Endothelial cell of hepatic sinusoid (primary cell): ENCODE measurements at regions not wholly inside any gene's neighbourhood (a gene's known extent, or its start where the extent isn't known, plus 50 kb on each side); places are given as distances from the start of the nearest gene placed in this dataset.
"Not testable (repeated sequence)": the region's sequence is repeated elsewhere in the genome, so short reads cannot be mapped to it uniquely, and the experiment has no call there.

Source experiments
- in situ Hi-C: cut with HindIII; loops from 2 replicates; pipeline ENCODE4 v1.10.0; 2017; ENCODE audit warnings: low sequenced_read_pairs

DNA sequence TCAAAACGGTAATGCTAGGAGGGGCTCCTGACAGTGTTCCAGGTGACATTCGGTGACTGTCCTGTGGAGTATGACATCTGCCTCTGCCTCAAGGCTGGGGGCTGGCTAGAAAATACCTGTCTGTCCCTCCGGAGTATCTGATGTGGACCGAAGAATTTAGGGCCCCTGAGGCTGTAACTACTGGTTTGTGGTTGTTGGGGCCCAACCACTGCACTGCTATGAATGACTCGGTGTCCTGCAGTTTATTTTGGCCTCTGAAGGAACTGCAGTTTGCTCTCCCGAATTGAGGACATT, 198.9 kb upstream of the CAND1 start:
- in situ Hi-C loops, result loop anchor here (5.0 kb wide), 1 partner anchor 82 kb away; no protein-coding TSS in a partner anchor

DNA sequence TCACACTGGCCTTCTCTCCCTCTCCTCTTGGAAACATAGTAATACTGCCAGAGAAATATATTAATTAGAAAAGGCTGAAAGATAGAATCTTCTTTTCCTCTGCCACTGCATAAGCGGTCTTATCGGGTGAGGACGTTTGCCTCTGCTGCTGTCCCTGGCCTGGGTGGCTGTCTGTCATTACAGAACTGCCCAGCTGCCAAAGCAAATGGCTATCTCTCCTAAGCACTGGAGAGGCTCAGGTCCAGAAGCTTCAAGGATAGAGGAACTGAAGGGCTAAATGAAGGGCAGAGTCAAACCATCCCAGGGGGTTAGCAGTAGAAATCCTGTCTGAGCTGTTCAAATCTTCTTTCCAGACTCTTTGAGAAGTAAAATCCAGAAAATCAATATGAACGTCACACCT, 198.6 kb upstream of the CAND1 start:
- in situ Hi-C loops, result loop anchor here (5.0 kb wide), 1 partner anchor 82 kb away; no protein-coding TSS in a partner anchor

DNA sequence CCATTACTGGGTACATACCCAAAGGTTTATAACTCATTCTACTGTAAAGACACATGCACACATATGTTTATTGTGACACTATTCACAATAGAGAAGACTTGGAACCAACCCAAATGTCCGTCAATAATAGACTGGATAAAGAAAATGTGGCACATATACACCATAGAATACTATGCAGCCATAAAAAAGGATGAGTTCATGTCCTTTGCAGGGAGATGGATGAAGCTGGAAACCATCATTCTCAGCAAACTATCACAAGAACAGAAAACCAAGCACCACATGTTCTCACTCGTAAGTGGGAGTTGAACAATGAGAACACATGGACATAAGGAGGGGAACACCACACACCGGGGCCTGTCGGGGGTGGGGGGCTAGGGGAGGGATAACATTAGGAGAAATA, 196.9 kb upstream of the CAND1 start:
- in situ Hi-C loops, result loop anchor here (5.0 kb wide), 1 partner anchor 80 kb away; no protein-coding TSS in a partner anchor

DNA sequence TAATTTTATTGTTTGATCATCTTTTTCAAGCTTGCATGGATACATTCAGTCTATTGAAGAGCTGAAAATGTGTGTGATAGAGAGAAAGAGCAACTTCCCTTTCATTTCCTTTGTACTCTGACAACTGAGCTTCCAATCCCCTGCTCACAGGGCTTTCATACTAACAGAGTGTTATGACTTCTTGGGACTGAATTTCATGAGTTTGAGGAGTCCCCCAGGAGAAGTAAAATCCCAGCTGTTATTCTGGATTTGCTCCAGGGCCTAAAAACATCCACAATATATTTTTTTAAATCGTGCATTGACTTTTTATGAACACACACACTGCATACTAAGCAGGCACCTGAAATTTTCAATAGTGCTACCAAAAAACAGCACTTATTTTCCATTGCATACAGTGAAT, 195.8 kb upstream of the CAND1 start:
- in situ Hi-C loops, result loop anchor here (5.0 kb wide), 1 partner anchor 79 kb away; no protein-coding TSS in a partner anchor

DNA sequence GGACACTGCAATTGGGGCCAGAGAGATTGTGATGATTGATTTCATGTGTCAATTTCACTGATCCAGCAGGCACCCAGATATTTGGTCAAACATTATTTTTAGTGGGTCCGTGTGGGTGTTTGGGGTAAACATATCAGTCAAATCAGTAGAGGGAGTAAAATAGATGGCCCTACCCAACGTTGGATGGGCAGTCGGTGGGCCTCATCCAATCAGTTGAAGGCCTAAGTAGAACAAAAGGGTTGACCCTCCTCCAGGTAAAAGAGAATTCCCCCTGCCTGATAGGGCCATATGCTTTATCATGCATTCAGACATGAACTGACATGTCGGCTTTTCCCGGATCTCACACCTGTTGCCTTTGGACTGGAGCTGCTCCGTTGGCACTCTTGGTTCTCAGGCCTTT, 195.1 kb upstream of the CAND1 start:
- in situ Hi-C loops, result loop anchor here (5.0 kb wide), 1 partner anchor 78 kb away; no protein-coding TSS in a partner anchor

DNA sequence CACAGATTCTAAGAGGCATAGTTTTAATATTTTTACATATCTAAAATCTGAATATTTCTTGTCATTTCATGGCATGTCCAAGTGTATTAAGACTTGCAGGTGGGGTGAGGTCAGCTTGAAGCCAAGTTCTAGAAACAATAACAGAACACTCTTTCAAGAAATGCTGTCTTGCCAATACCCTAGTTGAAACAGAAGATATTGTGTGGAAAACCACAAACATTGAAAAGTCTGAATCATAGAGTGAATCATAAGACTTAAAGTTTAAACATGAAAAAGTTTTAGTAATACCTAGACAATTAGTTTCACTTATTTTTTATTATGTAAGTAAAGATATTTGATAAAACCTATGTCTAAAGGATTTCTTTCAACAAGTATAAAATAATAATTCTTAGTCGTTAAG, 191.5 kb upstream of the CAND1 start:
- in situ Hi-C loops, result no loop called here

DNA sequence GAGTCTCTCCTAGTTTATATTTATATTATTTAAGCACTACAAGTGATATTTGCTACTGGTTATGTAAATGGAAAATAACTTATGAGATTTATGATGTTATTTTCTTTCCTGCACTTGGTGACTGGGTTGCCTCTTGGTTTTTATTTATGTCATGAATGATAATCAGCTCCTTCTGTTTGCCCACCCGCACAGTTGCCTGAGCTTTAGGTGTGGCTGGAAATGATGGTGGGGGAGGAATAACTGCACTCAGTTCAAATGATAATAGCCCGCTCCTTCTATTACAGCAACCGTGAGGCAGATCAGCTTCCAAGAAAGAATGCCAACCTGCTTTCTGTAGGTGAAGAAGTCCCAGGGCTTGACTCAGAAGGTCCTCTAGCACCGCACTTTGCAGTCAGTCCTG, 190.2 kb upstream of the CAND1 start:
- in situ Hi-C loops, result no loop called here

DNA sequence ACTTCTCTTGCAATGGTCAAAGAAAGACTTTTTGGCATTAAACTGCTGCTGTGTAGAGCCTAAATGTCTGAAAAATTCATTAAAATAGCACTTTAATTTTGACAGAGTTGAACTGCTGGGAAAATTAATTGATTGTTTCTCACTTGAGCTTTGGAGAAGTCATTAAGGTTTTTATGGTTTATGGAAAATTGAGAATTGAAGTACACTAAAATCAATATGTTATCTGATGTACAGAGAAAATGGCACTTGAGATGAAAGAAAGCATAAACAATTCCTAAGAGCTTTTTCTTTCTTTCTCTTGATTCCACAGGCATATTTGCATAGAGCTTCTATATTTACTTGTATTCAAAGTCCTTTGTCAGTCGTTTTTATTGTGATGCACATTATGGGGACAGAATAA, 188.5 kb upstream of the CAND1 start:
- in situ Hi-C loops, result no loop called here

DNA sequence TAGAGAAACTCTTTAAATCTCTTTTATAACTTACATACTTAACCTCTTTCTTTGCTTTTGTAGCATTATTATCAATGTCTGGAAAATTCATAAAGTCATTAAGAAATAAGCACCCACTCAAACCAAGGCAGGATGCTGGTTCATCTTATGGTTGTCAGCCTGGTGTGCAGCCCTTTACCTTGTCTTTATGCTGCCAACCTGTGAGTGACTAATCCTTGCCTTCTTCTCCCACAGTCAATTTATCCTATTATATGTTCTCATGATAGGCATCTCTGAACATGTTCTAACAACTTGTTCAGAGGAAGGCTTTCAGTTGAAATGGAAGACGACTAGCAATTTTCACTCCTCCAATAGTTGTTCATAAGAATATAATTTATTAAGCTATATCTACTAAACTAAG, 186.9 kb upstream of the CAND1 start:
- in situ Hi-C loops, result no loop called here

DNA sequence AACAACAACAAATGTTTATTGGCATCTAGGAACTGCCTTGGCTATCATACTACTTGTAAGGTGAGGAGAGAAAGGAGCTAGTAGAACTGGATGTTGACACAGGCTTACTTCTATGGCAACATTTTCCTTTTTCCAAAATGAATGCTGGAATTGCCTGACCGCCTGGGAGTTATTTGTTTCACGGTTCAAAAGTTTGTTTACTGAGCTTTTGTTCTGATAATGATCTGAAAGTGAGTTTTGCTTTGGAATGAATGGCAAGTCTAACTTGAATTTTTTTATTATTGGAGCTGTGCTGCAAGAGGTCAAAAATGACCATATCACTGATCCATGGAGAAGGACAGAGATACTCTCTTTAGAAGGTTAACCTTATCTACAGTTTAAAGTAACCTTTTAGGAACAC, 183.5 kb upstream of the CAND1 start:
- in situ Hi-C loops, result no loop called here

DNA sequence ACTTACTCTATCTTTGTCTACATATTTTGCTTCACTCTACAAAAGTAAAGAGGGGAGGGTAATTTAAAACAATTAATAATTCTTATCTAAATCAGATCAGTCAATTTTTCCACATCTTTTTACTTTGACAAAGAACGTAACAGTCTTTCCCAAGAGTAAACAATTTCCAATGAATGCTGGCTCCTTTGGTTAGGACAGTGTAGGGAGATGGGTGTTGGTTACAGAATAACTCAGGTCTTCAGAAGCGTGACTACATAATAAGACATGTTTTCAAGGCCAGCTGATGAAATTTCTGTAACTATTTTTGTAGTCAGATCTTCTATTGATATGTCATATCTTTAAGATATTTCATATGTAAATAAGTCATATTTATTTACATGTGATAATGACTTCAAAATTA, 183.0 kb upstream of the CAND1 start:
- in situ Hi-C loops, result no loop called here

DNA sequence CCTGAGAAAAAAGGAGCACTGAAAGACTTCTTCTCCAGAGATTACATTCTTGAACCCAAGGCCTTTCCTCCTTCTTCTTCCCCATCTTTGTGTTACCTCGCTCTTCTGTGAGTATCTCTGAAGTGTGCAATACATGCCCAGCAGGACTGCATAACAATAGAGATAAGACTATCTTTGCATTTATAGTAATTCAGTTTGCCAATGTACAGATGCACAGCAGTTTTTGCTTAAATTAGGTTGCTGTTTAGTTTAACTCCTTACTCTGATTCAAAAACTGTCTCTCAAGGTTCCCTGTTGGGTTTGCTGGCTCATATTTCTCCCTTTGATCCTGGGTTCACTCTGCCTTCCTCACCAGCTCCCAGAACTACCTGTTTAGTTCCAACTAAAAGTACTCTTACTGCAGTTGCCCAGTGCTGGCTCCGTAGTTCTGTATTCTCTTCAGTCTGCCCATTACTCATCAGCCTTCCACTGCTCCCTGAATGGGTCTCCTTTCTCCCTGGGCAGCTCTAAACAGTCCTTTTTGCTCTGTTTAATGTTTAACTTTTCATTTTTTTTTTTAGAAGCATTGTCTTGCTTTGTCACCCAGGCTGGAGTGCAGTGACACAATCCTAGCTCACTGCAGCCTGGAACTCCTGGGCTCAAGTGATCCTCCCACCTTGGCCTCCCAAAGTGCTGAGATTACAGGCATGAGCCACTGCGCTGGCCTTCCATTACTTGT, 180.6 kb upstream of the CAND1 start:
- in situ Hi-C loops, result no loop called here

DNA sequence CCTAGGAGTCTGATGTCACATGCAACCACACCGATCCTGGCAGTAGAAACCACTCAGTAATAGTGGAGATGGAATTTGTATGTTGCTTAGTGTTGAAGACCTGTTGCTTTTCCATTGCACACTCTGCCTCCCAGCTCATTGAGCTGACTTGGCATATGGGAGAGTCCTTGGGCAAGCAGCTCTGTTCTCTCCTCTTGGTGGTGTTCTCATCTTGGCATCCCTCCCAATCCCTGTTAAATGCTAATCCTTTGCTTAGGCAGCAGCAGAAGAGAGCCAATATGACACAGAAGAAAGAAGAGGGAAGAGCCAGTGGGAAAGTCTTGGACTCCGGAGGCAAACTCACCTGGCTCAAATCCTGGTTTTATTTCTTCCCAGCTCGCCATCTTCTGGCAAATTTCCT, 178.0 kb upstream of the CAND1 start:
- in situ Hi-C loops, result no loop called here

DNA sequence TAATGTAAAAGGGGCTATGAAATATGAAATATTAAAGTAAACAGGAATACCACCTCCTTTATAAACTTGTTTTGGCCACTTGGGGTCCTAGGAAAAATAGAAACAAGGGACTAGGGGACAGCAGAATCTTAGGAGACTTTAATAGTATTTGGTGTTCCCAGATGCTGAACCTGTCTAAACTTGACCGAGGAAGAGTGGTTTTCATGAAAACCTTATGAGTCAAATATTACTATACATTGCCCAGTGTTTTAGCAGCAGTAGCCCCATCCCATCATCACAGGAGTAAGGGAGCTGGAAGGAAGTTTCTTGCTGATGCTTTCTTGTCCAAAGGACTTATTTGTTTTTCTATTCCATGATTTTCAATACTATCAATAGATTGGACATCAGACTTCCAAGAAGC, 177.5 kb upstream of the CAND1 start:
- in situ Hi-C loops, result no loop called here

DNA sequence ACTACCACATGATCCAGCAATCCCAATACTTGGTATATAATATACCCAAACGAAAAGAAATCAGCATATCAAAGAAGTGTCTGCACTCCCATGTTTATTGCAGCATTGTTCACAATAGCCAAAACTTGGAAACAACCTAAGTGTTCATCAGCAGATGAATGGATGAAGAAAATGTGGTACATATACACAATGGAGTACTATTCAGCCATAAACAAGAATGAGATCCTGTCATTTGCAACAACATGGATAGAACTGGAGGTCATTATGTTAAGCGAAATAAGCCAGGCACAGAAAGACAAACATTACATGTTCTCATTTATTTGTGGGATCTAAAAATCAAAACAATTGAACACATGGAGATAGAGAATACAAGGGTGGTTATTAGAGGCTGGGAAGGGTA, 176.2 kb upstream of the CAND1 start:
- in situ Hi-C loops, result not testable (repeated sequence)

DNA sequence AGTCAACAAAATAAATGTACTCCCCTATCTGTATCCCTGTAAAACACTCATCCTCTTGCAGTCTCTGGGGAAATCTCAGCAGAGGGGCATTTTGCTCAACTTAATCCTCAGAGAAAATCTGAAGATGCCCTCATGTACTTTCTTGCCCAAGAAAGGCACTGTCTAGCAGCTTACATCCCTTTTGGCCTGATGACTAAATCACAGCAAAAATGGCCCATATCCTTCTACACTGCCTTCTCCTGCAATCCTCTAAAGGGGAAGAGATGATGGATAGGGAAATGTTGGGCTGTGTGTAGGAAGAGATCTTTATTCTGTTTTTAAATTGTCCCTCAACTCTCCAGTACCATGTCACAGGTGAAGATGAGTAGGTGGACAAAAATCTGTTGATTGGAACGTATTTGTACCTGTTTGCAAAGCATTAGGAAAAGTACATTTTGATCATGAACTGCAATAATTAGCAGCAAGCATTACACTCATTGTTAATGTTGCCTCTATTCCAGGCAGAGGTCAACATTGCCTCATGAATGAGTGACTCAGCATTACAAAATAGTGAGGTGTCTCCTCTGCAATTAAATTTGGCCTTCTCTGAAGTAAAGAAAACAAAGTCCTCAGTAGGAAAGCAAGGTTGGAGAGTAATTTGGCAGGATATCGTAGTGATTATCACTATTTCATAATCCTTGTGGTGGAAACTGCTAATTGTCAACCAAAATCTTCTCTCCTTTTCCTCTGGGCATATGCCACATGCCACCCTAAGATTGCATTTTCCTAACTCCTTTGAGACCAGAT, 172.4 kb upstream of the CAND1 start:
- in situ Hi-C loops, result loop anchor here (5.0 kb wide), 1 partner anchor 59 kb away; no protein-coding TSS in a partner anchor

DNA sequence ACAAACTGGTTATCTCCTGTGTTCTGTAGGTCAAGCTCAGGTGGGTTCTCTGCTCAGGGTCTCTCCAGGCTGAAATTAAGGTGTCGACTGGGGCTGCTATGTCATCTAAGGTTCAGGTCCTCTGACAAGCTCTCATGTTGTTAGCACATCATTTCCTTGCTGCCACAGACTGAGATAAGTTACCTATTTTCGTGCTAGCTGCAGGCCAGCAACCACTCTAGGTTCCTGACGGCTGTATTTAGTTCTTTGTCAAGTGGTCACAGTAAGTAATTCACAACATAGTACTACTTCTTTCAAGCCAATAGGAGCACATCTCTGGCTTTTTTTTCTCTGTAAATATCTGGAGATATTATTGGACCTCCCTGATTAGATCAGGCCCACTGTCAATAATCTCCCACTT, 169.3 kb upstream of the CAND1 start:
- in situ Hi-C loops, result loop anchor here (5.0 kb wide), 1 partner anchor 63 kb away; no protein-coding TSS in a partner anchor

DNA sequence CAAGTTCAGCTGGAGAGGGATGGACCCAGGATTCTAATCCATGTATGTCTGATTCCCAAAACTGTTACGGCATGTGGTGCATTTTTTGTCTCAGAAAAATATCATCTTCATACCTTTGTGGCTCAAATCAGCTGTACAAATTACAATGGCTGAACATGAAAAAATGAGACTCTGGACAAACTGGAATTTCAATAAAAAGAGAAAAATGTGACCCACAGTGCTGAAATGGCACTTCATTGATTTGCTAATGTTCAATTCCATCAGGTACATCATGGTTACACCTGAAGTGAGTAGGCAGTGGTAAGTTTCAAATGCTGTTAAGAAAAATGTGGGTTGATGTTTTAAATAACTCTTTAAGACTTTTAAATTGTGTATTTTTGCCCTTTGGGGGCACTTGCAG, 165.6 kb upstream of the CAND1 start:
- in situ Hi-C loops, result no loop called here

DNA sequence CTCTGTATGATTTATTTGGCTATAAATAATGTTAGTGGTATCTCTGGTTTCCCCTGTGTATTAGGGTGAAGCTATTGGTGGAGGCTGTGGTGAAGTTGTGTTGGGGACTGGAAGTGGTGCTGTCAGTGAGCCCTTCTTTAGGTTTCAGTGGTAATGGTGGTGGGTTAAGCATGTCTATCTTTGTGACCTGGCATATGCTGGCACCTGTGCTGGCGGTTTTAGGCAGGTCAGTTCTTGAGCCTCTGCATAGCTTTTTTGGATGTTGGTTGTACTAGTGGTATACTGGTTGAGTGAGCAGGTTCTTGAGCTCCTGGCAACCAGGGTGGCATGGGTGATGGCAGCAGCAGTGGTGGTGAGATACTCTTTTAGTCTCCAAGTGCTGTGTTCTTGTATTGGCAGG, 161.9 kb upstream of the CAND1 start:
- in situ Hi-C loops, result no loop called here

DNA sequence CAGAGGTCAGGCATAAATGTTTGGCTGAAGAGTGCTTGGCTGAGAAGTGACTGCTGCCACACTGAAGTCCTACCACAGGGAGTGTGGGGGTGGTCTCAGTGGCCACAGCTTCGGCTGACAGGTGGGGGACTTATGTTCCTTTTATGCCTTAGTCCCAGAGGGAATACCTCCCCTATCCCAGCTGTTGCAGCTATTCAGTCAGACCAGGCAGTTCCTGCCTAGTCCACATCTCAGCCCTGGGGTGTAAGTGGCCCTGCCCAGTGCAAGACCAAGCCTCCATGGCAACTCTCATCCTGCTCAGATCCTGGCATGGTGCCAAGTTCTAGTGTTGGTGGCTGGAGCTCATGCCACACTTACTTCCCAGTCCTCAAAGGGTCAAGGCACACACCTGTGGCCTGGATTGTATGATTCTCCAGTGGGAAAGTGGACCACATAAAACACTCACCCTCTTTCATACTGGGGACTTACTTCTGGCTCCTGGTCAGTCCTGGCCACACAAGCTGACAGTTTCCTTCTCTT, 161.3 kb upstream of the CAND1 start:
- in situ Hi-C loops, result no loop called here

DNA sequence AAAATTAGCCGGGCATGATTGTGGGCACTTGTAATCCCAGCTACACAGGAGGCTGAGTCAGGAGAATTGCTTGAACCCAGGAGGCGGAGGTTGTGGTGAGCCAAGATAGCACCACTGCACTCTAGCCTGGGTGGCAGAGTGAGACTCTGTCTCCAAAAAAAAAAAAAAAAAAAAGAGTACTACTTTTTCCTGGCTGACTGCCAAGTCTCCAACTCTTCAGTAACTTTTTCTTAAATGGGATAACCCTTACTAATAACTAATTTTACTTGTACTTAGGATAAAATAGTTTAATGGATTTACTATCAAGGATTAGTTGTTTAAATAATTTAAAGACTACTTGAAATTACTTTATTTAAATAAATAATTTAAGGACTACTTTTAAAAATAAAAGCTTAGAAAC, 158.8 kb upstream of the CAND1 start:
- in situ Hi-C loops, result not testable (repeated sequence)

DNA sequence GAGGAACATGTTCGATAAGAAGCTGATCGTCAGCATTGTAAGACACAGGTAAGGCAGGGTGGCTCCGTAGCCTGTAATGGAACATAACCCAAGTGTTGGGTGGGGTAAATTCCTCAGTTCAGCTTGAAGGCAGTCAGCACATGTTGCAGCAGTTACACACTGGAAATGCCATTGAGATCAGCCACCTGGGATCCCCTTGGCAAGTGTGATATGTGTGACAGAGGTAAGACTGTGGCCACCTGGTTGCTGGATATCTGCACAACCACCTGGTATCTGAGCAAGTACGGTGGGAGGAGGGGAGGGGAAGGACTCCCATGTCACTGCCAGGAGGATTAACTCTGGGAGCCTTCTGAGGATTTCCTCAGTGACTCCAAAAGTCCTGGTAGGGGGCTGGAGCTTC, 158.0 kb upstream of the CAND1 start:
- in situ Hi-C loops, result no loop called here
